Epithelial cell of esophagus (primary cell): ENCODE measurements at regions not wholly inside any gene's neighbourhood (a gene's known extent, or its start where the extent isn't known, plus 50 kb on each side); places are given as distances from the start of the nearest gene placed in this dataset.

Source experiments
- DNase-seq: peaks from one replicate; pipeline ENCODE4 v3.0.0; 2010; ENCODE audit warnings: low read depth
- H3K4me3 ChIP-seq: 2 replicates; pipeline ENCODE4 v1.5.1; 2011; ENCODE audit warnings: mild to moderate bottlenecking, low read length, control low read depth
- TF ChIP-seq, protein P1 (sequence below): IDR thresholded peaks from 2 replicates; pipeline ENCODE4 v1.5.1; 2011; ENCODE audit warnings: low read depth, mild to moderate bottlenecking, low read length, control low read depth, inconsistent platforms; ENCODE audit not compliant: insufficient read depth; ENCODE audit errors: missing control alignments

DNA sequence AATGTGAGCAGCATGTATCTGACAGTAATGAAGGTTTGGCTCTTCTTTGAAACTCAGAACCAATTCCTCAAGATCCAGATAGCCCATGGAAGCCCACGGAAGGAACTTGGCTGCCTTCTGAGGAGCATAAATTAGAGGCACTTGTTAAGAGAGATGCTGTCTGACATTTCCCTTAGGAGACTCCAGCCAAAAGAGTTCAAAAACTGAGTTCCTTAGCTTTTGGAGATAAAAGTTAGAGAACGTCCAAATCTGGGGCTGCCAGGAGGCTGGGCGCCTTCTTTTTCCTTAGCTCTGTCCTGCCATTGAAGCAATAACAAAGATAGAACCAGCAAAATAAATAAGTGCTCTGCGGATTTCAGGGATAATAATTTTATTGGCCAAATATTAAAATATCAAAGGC lies 439.6 kb upstream of the USP24 start:
- H3K4me3 ChIP-seq: no peak overlapping the region
- no peak for DNase-seq
- TF ChIP-seq, protein P1, sequence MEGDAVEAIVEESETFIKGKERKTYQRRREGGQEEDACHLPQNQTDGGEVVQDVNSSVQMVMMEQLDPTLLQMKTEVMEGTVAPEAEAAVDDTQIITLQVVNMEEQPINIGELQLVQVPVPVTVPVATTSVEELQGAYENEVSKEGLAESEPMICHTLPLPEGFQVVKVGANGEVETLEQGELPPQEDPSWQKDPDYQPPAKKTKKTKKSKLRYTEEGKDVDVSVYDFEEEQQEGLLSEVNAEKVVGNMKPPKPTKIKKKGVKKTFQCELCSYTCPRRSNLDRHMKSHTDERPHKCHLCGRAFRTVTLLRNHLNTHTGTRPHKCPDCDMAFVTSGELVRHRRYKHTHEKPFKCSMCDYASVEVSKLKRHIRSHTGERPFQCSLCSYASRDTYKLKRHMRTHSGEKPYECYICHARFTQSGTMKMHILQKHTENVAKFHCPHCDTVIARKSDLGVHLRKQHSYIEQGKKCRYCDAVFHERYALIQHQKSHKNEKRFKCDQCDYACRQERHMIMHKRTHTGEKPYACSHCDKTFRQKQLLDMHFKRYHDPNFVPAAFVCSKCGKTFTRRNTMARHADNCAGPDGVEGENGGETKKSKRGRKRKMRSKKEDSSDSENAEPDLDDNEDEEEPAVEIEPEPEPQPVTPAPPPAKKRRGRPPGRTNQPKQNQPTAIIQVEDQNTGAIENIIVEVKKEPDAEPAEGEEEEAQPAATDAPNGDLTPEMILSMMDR: no peak

DNA sequence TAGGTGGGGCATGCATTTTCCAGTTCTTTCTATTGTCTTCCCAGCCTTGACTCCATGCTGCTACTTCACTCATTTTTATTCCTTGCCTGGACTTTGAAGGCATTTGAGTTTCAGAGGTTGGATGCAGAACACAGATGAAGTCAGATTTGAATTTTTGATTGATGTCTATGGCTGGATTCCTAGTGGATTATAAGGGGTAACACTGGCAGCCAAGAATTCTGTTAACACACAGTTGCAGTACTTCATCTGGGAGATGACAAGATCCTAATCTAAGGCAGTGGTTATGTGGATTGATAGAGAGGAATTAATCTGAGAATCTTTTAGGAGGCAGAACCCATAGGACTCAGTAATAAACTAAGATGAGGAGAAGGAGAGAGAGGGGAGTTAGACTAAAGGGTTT lies 439.0 kb upstream of the USP24 start:
- TF ChIP-seq, protein P1: no peak
- DNase-seq: no peak

DNA sequence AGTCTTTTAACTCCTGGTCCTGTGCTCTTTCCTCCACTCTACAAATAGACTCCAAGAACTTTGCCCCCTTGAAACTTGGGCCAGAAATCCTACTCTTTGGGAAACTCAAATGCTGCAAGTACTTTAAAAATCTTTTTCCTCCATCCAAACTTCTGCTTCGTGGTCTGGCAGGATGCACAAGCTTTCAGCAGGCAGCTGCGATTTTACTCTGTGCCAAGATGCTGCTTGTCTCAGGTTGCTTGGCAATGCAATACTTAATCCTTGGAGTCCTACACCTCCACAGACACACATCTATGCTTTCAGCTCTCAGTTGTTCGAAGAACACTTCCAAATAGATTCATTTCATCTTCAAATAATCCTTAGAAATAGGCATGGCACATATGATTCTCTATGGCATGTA lies 435.3 kb upstream of the USP24 start:
- TF ChIP-seq, protein P1: no peak
- no peak for DNase-seq

More for the DNA sequence above, 439.0 kb upstream of the USP24 start:
- no peak overlapping the region for H3K4me3 ChIP-seq

DNA sequence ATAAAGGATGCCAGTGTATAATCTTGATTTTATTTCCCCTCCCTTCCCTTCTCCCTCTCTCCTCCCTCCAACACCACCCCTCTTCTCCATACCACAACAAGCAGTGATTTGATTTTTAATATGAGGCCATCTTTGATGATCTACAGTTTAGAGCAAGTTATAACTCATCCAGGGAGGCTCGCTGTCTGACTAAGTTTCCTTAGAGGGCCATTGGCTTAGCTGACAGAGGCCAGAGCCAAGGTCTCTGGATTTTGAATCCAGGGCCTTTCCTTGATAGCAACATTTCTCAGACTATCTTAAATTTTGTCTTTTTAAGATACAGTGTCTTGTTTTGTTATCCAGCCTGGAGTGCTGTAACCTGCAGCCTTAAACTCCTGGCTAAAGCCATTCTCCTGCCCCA lies 431.0 kb upstream of the USP24 start:
- TF ChIP-seq, protein P1: no peak
- DNase-seq: peak; percentile 72
- H3K4me3 ChIP-seq: no peak overlapping the region

More for the DNA sequence above, 435.3 kb upstream of the USP24 start:
- H3K4me3 ChIP-seq: no peak overlapping the region

DNA sequence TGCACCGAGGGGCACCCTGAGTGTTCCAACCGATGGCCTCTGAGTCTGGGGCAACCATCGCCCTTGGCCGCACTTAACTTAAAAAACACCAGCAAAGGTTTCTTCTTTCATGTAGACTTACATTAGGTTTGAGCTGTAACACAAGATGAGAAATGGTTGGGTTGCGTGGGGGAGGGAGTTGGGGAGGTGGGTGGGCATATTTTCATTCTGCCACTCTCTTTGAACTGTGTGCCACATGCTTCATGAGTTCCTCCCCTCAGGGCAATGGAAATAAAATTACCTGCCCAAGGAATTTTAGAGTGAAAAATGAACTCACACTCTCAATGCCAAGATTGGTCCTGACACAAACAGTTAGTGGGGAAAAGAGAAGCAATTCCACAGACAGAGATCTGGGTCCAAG lies 430.1 kb upstream of the USP24 start:
- no peak overlapping the region for H3K4me3 ChIP-seq
- DNase-seq: no peak
- TF ChIP-seq, protein P1: no peak

DNA sequence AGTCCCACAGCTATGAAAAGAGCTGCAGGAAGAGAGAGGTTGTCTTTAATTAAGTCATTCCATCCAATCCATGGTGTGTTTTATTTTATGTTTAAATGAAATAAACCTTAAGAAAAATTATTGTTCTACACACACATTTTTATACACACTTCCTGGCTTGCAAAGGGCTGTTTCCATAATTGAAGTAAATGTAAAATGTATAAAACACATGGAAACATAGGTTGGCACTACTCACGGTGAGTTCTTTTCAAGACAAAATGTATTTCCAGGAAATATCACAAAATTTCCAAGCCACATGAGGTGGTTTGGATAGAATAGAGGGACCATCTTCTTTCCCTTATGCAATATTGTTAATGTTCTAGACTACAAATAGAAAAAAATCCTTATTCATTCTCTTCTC lies 426.8 kb upstream of the USP24 start:
- no peak for DNase-seq
- H3K4me3 ChIP-seq: no peak overlapping the region
- TF ChIP-seq, protein P1: no peak

DNA sequence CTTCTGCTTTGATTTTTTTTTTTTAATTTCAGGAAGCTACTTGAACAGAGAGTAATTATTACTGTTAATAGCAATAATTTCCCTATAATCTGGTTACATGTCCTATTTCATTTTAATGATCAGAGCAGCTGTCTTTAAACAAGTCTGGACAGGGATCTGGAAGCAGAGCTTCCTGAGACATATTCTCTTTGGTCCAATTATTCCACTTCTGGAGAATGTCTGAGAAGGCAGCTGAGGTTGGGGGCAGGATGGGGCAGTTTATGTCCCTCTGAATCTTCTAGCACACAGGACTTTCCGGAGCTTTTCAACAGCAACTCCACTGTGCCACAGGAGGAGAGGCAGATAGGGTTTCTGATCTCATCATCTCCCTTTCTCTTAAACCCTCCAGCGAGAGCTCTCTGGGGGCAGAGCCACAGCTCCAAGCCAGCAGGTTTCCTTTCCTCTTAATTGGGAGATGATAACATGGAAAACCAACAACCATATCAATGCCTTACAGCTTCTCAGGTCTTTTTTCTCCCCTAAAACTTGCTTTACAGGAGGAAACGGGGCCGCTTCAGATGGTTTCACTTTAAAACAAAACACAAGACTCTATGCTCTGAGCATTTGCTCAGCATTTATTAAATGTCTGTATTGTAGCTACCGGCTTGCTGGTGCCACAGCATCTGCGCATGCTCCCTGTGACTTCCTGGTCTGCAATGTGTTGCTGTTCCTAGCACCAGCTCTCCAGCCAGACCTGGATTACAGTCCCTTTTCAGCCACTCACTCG lies 425.7 kb upstream of the USP24 start:
- TF ChIP-seq, protein P1: no peak
- no peak overlapping the region for H3K4me3 ChIP-seq
- peak; percentile 26 for DNase-seq
